GM06990 (cell line): ENCODE measurements at regions not wholly inside any gene's neighbourhood (a gene's known extent, or its start where the extent isn't known, plus 50 kb on each side); places are given as distances from the start of the nearest gene placed in this dataset.

Experiments
- DNase-seq: peaks from one replicate; pipeline ENCODE4 v3.0.0-alpha.2; 2011; ENCODE audit not compliant: insufficient read length; ENCODE audit errors: extremely low read depth
- H3K27me3 ChIP-seq: replicated peaks from 2 replicates; pipeline ENCODE4 v1.6.0; 2011; ENCODE audit warnings: low read length; ENCODE audit not compliant: control insufficient read depth, insufficient read depth
- H3K36me3 ChIP-seq: 2 replicates; pipeline ENCODE4 v1.5.1; 2011; ENCODE audit warnings: low read length; ENCODE audit not compliant: control insufficient read depth, insufficient read depth
- H3K4me3 ChIP-seq: replicated peaks from 2 replicates; pipeline ENCODE4 v1.5.1; 2011; ENCODE audit warnings: low read depth, mild to moderate bottlenecking, control low read depth, low read length
- TF ChIP-seq, protein P1 (sequence below): IDR thresholded peaks from 2 replicates; pipeline ENCODE4 v1.5.1; 2011; ENCODE audit warnings: low read length, control low read depth, mild to moderate bottlenecking, inconsistent platforms; ENCODE audit not compliant: insufficient read depth, poor library complexity, severe bottlenecking

DNA sequence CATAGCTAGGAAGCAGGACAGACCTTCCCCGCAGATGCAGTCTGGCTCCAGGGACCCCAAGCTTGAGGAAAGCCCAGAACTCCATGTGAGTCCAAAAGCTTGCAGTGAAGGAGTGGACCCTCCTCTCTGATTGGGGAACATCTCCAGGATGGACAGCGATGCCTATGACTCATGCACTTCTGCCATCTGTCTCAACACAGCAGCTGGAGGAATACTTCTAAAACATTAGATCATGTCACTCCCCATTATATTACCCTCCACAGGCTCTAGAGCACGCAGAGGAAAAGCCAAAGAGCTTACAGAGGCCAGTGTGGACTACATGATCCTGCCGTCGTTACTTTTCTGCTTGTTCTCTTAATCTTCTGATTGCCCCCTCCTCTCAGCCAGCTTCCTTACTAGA lies 605.7 kb downstream of the INSC start:
- no peaks in the 10 kb centered on the region for H3K27me3 ChIP-seq
- TF ChIP-seq, protein P1, sequence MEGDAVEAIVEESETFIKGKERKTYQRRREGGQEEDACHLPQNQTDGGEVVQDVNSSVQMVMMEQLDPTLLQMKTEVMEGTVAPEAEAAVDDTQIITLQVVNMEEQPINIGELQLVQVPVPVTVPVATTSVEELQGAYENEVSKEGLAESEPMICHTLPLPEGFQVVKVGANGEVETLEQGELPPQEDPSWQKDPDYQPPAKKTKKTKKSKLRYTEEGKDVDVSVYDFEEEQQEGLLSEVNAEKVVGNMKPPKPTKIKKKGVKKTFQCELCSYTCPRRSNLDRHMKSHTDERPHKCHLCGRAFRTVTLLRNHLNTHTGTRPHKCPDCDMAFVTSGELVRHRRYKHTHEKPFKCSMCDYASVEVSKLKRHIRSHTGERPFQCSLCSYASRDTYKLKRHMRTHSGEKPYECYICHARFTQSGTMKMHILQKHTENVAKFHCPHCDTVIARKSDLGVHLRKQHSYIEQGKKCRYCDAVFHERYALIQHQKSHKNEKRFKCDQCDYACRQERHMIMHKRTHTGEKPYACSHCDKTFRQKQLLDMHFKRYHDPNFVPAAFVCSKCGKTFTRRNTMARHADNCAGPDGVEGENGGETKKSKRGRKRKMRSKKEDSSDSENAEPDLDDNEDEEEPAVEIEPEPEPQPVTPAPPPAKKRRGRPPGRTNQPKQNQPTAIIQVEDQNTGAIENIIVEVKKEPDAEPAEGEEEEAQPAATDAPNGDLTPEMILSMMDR: no peak
- no peak for DNase-seq
- no peak overlapping the region for H3K4me3 ChIP-seq
- H3K36me3 ChIP-seq: no peaks in the 10 kb centered on the region

DNA sequence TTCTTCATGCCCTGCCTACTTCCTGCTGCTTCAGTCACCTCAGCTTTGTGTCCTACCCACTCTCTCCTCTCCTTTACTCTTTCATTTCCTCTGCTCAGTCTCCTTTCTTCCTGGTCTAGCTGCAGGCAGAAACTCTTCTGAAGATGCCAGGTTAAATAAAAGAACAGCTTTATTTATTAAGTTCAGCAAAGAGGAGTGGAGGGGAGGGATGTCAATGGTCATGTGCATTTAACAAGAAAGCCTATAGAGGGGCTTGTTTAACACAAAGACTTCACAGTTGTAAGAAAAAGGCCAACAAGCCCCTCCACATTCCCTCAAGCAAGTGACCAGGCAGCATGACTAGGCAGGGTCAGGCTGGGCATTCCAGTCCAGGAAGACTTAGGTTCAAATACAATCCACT lies 609.2 kb downstream of the INSC start:
- TF ChIP-seq, protein P1: no peak
- Histone ChIP-seq H3K27me3 (no peaks in the 10 kb centered on the region), H3K36me3 (no peaks in the 10 kb centered on the region), H3K4me3 (no peak overlapping the region)
- DNase-seq: no peak

DNA sequence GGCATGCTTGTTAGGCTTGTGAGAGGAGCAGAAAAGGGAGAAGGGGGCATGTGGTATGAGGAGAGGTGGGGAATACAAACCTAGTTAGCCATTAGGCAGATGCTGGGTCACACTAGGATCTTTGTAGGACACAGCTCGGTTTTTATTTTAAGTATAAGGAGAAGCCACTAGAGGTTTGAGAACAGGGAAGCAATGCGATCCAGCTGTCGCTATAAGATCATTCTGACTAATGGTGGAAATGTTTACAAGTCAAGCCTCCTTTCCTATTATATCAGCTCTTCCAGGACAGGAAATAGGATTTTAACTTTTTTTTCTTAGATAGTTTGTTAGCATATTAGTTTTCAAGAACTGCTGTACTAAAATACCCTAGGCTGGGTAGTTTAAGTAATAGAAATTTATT lies 609.9 kb downstream of the INSC start:
- TF ChIP-seq, protein P1: no peak
- no peak for DNase-seq
- no peaks in the 10 kb centered on the region for H3K27me3 ChIP-seq
- no peaks in the 10 kb centered on the region for H3K36me3 ChIP-seq
- no peak overlapping the region for H3K4me3 ChIP-seq

DNA sequence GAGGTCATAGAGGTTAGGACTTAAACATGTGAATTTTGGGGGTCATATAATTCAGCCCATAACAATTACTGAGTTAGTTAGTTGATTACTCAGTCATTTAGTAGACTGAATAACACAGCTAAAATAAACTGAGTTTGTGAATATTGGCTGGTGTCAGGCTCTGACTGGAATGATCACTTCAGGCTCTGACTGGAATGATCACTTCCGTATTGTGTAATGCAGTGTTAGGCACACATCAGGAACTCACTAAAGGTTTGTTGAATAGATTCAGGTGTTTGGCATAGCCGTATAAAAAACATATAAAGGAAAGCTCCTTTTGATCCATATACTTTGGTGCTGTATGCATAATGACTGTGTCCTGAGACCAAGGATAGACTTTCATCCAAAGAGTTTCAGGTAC lies 610.5 kb downstream of the INSC start:
- Histone ChIP-seq H3K4me3 (no peak overlapping the region), H3K27me3 (no peaks in the 10 kb centered on the region), H3K36me3 (no peaks in the 10 kb centered on the region)
- TF ChIP-seq, protein P1: no peak
- DNase-seq: no peak

DNA sequence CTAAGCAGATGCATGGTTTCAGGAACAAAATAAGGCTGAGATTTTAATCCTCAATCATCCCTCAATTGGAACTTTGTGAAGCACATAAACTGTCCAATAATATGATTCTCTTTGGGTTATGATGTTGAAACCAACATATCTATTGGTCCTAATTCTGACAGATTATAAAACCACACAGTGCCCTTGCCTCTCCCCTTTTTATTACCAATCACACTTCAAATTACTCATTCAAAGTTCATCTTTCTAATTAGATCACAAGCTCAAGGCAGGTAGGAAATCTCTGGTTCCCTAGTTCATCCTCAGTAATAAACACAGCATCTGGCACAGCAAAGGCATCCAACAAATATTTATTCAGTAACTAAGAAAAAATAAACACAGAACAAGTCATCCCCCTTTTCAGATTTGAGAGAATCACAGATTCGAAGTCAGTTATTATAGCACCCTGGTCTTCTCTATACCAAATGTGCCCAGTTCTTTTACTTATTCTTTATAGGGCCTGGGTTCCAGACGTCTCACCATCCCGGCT lies 611.6 kb downstream of the INSC start:
- DNase-seq: no peak
- H3K4me3 ChIP-seq: no peak overlapping the region
- H3K27me3 ChIP-seq: no peaks in the 10 kb centered on the region
- no peaks in the 10 kb centered on the region for H3K36me3 ChIP-seq
- TF ChIP-seq, protein P1: no peak

DNA sequence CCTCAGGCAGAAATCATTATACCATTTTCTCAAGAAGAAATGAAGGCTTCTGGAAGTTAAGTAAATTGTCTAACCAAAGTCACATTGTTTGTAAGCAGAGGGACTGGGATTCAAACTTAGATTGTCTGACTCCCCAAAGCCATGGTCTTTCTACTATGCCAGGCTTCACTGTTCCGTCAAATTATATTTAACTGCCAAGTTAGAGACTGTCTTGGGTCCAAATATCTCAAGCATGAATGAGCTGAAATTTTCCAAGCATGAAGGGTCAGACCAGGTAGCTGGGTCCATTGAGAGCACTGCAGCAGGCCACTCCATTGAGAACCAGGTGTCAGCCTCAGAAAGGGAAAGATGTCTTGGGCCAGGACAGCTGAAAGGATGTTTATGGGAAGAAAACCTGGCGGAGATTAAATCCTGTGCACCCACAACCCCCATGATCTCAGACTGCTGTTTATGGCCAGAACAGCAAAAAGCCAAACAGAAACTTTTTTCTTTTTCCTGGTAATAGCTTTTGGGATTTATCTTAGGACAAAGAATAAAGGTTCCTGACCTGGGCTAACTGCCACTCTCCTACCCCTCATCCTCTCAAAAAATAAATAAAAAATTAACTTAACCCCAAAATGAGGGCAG lies 612.3 kb downstream of the INSC start:
- Histone ChIP-seq H3K36me3 (no peaks in the 10 kb centered on the region), H3K27me3 (no peaks in the 10 kb centered on the region), H3K4me3 (no peak overlapping the region)
- TF ChIP-seq, protein P1: no peak
- DNase-seq: no peak
